ENCODE measurements at regions not wholly inside any gene's neighbourhood (a gene's known extent, or its start where the extent isn't known, plus 50 kb on each side); places are given as distances from the start of the nearest gene placed in this dataset.

DNA sequence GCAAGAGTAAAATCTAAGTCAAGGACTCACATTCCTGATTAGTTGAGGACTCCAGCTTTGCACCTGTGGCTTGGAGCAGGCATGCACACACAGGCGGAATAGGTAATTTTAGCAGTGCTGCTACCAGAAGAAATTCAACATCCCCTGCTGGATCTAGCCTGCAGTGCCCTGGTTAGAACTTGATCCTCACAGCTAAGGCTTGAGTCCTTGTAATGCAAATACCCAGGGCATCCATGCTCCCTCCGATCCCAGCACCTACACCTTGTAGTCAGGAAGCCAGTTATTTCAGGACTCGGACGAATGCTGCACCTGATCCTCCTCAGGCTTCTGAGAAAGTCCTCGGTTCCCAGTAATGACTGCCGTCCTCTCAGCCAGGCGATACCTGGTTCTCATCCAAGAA, 309.0 kb upstream of the AMIGO2 start:
- H3K4me1 ChIP-seq (ENCODE audit: control extremely low read depth in 1 of 4, control insufficient read depth in 4 of 4, insufficient read depth in 4 of 4, low read length in 3 of 4): peaks cover 5 to 18% (median 11%) of the 10 kb centered on the region in 4 experiments
- H3K27me3 ChIP-seq (replicated peaks in 2 of 5; ENCODE audit: control insufficient read depth in 4 of 5, insufficient read depth in 5 of 5, low read length in 4 of 5): no peaks in the 10 kb centered on the region
- no peak overlapping the region for H3K4me3 ChIP-seq (ENCODE audit: control insufficient read depth in 1 of 7, extremely low read depth in 1 of 7, insufficient read depth in 4 of 7, low read depth in 2 of 7, low read length in 6 of 7)
- POLR2A ChIA-PET: no interaction called here
- H3K9me3 ChIP-seq (ENCODE audit: control extremely low read depth in 1 of 5, control insufficient read depth in 4 of 5, insufficient read depth in 2 of 5, low read depth in 1 of 5, low read length in 4 of 5): no peaks in the 10 kb centered on the region
- CTCF ChIA-PET: interaction anchor here (0.7 kb wide), 1 partner anchor 130 kb away, joined by 3 read pairs; no protein-coding TSS in a partner anchor
- DNase-seq: no peak
- H3K36me3 ChIP-seq (ENCODE audit: control insufficient read depth in 4 of 4, insufficient read depth in 4 of 4, low read length in 3 of 4): no peaks in the 10 kb centered on the region
- H3K27ac ChIP-seq (ENCODE audit: insufficient read depth in 1 of 2, low read depth in 1 of 2, low read length in 2 of 2, poor library complexity in 1 of 2, severe bottlenecking in 2 of 2): no peak overlapping the region
- 99% methylated on average over 7 of the region's 7 CpGs for WGBS (ENCODE audit: insufficient coverage)

DNA sequence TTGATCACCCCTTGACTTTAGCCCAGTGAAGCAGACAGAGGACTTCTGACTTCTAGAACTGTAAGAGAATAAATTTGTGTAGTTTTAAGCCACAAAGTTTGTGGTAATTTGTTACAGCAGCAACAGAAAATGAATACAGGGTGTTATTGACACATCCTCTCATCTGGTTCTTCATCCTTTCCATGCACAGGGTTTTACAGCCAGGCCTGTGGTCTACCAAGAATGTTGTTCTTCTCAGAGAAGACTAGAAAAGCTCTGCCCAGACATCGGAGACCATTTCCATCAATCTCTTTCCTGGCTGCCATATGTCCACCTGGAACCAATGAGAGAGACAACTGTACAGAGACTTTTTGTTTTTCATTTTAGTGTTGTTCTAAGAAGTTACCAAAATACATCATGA, 308.2 kb upstream of the AMIGO2 start:
- no peaks in the 10 kb centered on the region for H3K36me3 ChIP-seq (ENCODE audit: control insufficient read depth in 4 of 4, insufficient read depth in 4 of 4, low read length in 3 of 4)
- POLR2A ChIA-PET: no interaction called here

DNA sequence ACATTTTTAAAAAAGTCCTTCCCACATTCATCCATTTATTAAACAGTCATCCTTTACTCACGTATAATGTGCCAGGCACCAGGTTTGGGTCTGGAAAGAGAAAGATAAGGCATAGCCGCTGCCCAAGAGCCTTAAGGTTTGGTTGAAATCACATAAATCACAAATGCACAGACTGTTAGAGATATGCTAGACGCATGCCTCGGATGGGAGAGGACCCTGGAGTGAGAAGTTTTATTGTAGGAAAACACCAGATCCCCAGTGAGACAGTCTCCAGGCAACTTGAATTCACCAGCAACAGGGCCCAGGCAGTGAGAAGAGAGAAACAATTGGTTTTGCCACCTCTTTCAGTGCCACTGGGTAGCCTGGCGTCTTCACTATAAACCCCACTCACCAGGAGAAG, 305.9 kb upstream of the AMIGO2 start:
- ChIA-PET CTCF (no interaction called here), POLR2A (no interaction called here)
- no peak overlapping the region for H3K4me3 ChIP-seq (ENCODE audit: control insufficient read depth in 1 of 7, extremely low read depth in 1 of 7, insufficient read depth in 4 of 7, low read depth in 2 of 7, low read length in 6 of 7)
- H3K36me3 ChIP-seq (ENCODE audit: control insufficient read depth in 4 of 4, insufficient read depth in 4 of 4, low read length in 3 of 4): no peaks in the 10 kb centered on the region
- peaks cover 0 to 4% (median 1%) of the 10 kb centered on the region in 4 experiments for H3K4me1 ChIP-seq (ENCODE audit: control extremely low read depth in 1 of 4, control insufficient read depth in 4 of 4, insufficient read depth in 4 of 4, low read length in 3 of 4)
- 84% methylated on average over 3 of the region's 5 CpGs for WGBS (ENCODE audit: insufficient coverage)
- no peaks in the 10 kb centered on the region for H3K27me3 ChIP-seq (replicated peaks in 2 of 5; ENCODE audit: control insufficient read depth in 4 of 5, insufficient read depth in 5 of 5, low read length in 4 of 5)
- no peak overlapping the region for H3K27ac ChIP-seq (ENCODE audit: insufficient read depth in 1 of 2, low read depth in 1 of 2, low read length in 2 of 2, poor library complexity in 1 of 2, severe bottlenecking in 2 of 2)
- H3K9me3 ChIP-seq (ENCODE audit: control extremely low read depth in 1 of 5, control insufficient read depth in 4 of 5, insufficient read depth in 2 of 5, low read depth in 1 of 5, low read length in 4 of 5): peaks cover 0 to 6% (median 0%) of the 10 kb centered on the region in 5 experiments
- no peak for DNase-seq

More for the DNA sequence above, 308.2 kb upstream of the AMIGO2 start:
- Histone ChIP-seq H3K4me3 (ENCODE audit: control insufficient read depth in 1 of 7, extremely low read depth in 1 of 7, insufficient read depth in 4 of 7, low read depth in 2 of 7, low read length in 6 of 7) (no peak overlapping the region), H3K9me3 (ENCODE audit: control extremely low read depth in 1 of 5, control insufficient read depth in 4 of 5, insufficient read depth in 2 of 5, low read depth in 1 of 5, low read length in 4 of 5) (no peaks in the 10 kb centered on the region), H3K4me1 (ENCODE audit: control extremely low read depth in 1 of 4, control insufficient read depth in 4 of 4, insufficient read depth in 4 of 4, low read length in 3 of 4) (peaks cover 3 to 11% (median 6%) of the 10 kb centered on the region in 4 experiments), H3K27me3 (replicated peaks in 2 of 5; ENCODE audit: control insufficient read depth in 4 of 5, insufficient read depth in 5 of 5, low read length in 4 of 5) (no peaks in the 10 kb centered on the region), H3K27ac (ENCODE audit: insufficient read depth in 1 of 2, low read depth in 1 of 2, low read length in 2 of 2, poor library complexity in 1 of 2, severe bottlenecking in 2 of 2) (no peak overlapping the region)
- CTCF ChIA-PET: interaction anchor here (0.7 to 1.0 kb wide), 2 partner anchors 129 to 317 kb away, joined by 3 read pairs; no protein-coding TSS in a partner anchor
- WGBS (ENCODE audit: insufficient coverage): no CpG with 5 or more reads among the region's 1 CpG
- no peak for DNase-seq

DNA sequence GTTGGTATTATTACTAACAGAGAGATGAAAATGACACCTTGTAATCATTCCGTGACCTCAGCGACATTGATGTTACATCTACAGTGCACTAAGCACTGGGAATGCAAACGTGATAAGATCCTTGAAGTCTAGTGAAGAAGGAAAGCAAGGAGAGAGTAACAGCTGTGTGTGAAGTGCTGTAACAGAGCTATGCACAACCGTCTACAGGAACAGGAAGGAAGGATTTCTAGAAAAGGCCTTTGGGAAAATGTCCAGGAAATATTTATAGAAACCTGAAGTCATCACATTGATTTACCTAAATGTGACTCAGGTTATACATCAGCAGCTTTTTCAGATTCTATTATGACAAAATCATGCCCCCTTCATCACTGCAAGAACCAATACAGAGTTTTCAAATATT, 304.2 kb upstream of the AMIGO2 start:
- no peak for DNase-seq
- ChIA-PET POLR2A (interaction anchor here (0.6 kb wide), 1 partner anchor 13 kb away, joined by 3 read pairs; no protein-coding TSS in a partner anchor), CTCF (interaction anchor here (1.0 kb wide), 1 partner anchor 103 kb away, joined by 3 read pairs; no protein-coding TSS in a partner anchor)
- Histone ChIP-seq H3K4me1 (ENCODE audit: control extremely low read depth in 1 of 4, control insufficient read depth in 4 of 4, insufficient read depth in 4 of 4, low read length in 3 of 4) (peaks cover 0 to 10% (median 4%) of the 10 kb centered on the region in 4 experiments), H3K9me3 (ENCODE audit: control extremely low read depth in 1 of 5, control insufficient read depth in 4 of 5, insufficient read depth in 2 of 5, low read depth in 1 of 5, low read length in 4 of 5) (peaks cover 0 to 6% (median 0%) of the 10 kb centered on the region in 5 experiments), H3K36me3 (ENCODE audit: control insufficient read depth in 4 of 4, insufficient read depth in 4 of 4, low read length in 3 of 4) (no peaks in the 10 kb centered on the region), H3K4me3 (ENCODE audit: control insufficient read depth in 1 of 7, extremely low read depth in 1 of 7, insufficient read depth in 4 of 7, low read depth in 2 of 7, low read length in 6 of 7) (no peak overlapping the region), H3K27me3 (replicated peaks in 2 of 5; ENCODE audit: control insufficient read depth in 4 of 5, insufficient read depth in 5 of 5, low read length in 4 of 5) (no peaks in the 10 kb centered on the region), H3K27ac (ENCODE audit: insufficient read depth in 1 of 2, low read depth in 1 of 2, low read length in 2 of 2, poor library complexity in 1 of 2, severe bottlenecking in 2 of 2) (no peak overlapping the region)
- 45% methylated on average over 4 of the region's 4 CpGs for WGBS (ENCODE audit: insufficient coverage)

DNA sequence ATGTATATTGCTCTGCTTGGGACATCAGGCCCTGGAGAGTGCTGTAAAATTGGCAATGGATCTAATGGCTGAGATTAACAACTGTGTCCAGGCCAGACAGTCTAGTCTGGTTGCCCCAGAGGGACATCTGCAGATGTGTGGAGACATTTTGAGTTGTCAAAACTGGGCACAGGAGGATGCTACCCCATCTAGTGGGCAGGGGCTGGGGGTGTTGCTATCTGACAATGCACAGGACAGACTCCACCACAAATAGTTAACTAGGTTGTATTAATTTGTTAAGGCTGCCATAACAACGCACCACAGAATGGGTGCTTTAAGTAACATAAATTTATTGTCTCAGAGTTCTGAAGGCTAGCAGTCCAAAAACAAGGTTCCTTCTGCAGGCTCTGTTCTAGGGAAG, 302.5 kb upstream of the AMIGO2 start:
- ChIA-PET POLR2A (no interaction called here), CTCF (interaction anchor here (0.7 to 1.6 kb wide), 2 partner anchors 12 to 14 kb away, joined by 3 read pairs; no protein-coding TSS in a partner anchor)
- WGBS (ENCODE audit: insufficient coverage): no CpG with 5 or more reads among the region's 1 CpG
- no peak overlapping the region for H3K4me3 ChIP-seq (ENCODE audit: control insufficient read depth in 1 of 7, extremely low read depth in 1 of 7, insufficient read depth in 4 of 7, low read depth in 2 of 7, low read length in 6 of 7)
- H3K4me1 ChIP-seq (ENCODE audit: control extremely low read depth in 1 of 4, control insufficient read depth in 4 of 4, insufficient read depth in 4 of 4, low read length in 3 of 4): peaks cover 0 to 19% (median 6%) of the 10 kb centered on the region in 4 experiments
- no peaks in the 10 kb centered on the region for H3K27me3 ChIP-seq (replicated peaks in 2 of 5; ENCODE audit: control insufficient read depth in 4 of 5, insufficient read depth in 5 of 5, low read length in 4 of 5)
- H3K27ac ChIP-seq (ENCODE audit: insufficient read depth in 1 of 2, low read depth in 1 of 2, low read length in 2 of 2, poor library complexity in 1 of 2, severe bottlenecking in 2 of 2): no peak overlapping the region
- no peaks in the 10 kb centered on the region for H3K36me3 ChIP-seq (ENCODE audit: control insufficient read depth in 4 of 4, insufficient read depth in 4 of 4, low read length in 3 of 4)
- H3K9me3 ChIP-seq (ENCODE audit: control extremely low read depth in 1 of 5, control insufficient read depth in 4 of 5, insufficient read depth in 2 of 5, low read depth in 1 of 5, low read length in 4 of 5): peaks cover 0 to 6% (median 0%) of the 10 kb centered on the region in 5 experiments
- no peak for DNase-seq

DNA sequence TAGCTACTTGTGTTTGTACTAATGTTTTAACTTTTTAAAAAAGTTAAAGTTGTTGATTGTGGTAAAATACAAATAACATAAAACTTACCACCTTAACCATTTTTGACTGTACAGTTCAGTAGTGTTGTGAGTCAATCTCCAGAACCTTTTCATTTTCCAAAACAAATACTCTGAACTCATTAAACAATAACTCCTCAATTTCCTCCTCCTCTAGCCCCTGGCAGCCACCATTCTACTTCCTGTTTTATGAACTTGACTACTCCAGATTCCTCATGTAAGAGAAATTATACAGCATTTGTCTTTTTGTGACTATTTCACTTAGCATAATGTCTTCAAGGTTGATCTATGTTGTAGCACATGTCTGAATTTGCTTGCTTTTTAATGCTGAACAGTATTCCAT, 299.1 kb upstream of the AMIGO2 start:
- Histone ChIP-seq H3K36me3 (ENCODE audit: control insufficient read depth in 4 of 4, insufficient read depth in 4 of 4, low read length in 3 of 4) (no peaks in the 10 kb centered on the region), H3K27ac (ENCODE audit: insufficient read depth in 1 of 2, low read depth in 1 of 2, low read length in 2 of 2, poor library complexity in 1 of 2, severe bottlenecking in 2 of 2) (no peak overlapping the region), H3K27me3 (replicated peaks in 2 of 5; ENCODE audit: control insufficient read depth in 4 of 5, insufficient read depth in 5 of 5, low read length in 4 of 5) (no peaks in the 10 kb centered on the region), H3K9me3 (ENCODE audit: control extremely low read depth in 1 of 5, control insufficient read depth in 4 of 5, insufficient read depth in 2 of 5, low read depth in 1 of 5, low read length in 4 of 5) (peaks cover 0 to 6% (median 0%) of the 10 kb centered on the region in 5 experiments), H3K4me1 (ENCODE audit: control extremely low read depth in 1 of 4, control insufficient read depth in 4 of 4, insufficient read depth in 4 of 4, low read length in 3 of 4) (peaks cover 0 to 18% (median 6%) of the 10 kb centered on the region in 4 experiments), H3K4me3 (ENCODE audit: control insufficient read depth in 1 of 7, extremely low read depth in 1 of 7, insufficient read depth in 4 of 7, low read depth in 2 of 7, low read length in 6 of 7) (no peak overlapping the region)
- peak in 2 of 3 donors; percentile 50 to 63 for DNase-seq
- ChIA-PET POLR2A (no interaction called here), CTCF (no interaction called here)

DNA sequence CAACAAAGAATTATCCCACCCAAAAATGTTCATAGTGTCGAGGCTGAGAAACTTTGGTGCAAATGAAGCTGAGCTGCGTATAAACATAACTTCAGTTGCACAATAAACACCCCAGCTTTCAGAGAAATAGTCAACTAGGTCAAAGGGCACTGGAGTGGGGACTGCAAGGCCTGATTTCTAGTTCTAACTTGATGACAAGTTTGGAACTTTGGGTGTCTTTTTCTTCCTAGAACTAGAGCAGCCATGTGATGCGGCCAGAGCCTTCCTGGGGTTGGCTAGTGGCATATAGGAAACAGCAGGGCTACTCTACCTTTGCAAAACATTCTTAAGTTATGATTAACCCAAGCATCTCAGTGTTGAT, 298.4 kb upstream of the AMIGO2 start:
- no CpG with 5 or more reads among the region's 3 CpGs for WGBS (ENCODE audit: insufficient coverage)
- no peak for DNase-seq
- ChIA-PET POLR2A (no interaction called here), CTCF (interaction anchor here (0.9 kb wide), 1 partner anchor 25 kb away, joined by 3 read pairs; no protein-coding TSS in a partner anchor)
- H3K4me1 ChIP-seq (ENCODE audit: control extremely low read depth in 1 of 4, control insufficient read depth in 4 of 4, insufficient read depth in 4 of 4, low read length in 3 of 4): peaks cover 0 to 16% (median 5%) of the 10 kb centered on the region in 4 experiments
- no peaks in the 10 kb centered on the region for H3K27me3 ChIP-seq (replicated peaks in 2 of 5; ENCODE audit: control insufficient read depth in 4 of 5, insufficient read depth in 5 of 5, low read length in 4 of 5)
- no peaks in the 10 kb centered on the region for H3K36me3 ChIP-seq (ENCODE audit: control insufficient read depth in 4 of 4, insufficient read depth in 4 of 4, low read length in 3 of 4)
- H3K27ac ChIP-seq (ENCODE audit: insufficient read depth in 1 of 2, low read depth in 1 of 2, low read length in 2 of 2, poor library complexity in 1 of 2, severe bottlenecking in 2 of 2): no peak overlapping the region
- peaks cover 0 to 6% (median 0%) of the 10 kb centered on the region in 5 experiments for H3K9me3 ChIP-seq (ENCODE audit: control extremely low read depth in 1 of 5, control insufficient read depth in 4 of 5, insufficient read depth in 2 of 5, low read depth in 1 of 5, low read length in 4 of 5)
- H3K4me3 ChIP-seq (ENCODE audit: control insufficient read depth in 1 of 7, extremely low read depth in 1 of 7, insufficient read depth in 4 of 7, low read depth in 2 of 7, low read length in 6 of 7): no peak overlapping the region

Data from common myeloid progenitor, CD34-positive (primary cell).